ENCODE measurements at regions not wholly inside any gene's neighbourhood (a gene's known extent, or its start where the extent isn't known, plus 50 kb on each side); places are given as distances from the start of the nearest gene placed in this dataset.
"Not testable (repeated sequence)": the region's sequence is repeated elsewhere in the genome, so short reads cannot be mapped to it uniquely, and the experiment has no call there.

- ATAC-seq = no peak
- no peak for DNase-seq
- Histone ChIP-seq H3K9me3 (no peaks in the 10 kb centered on the region), H3K36me3 (no peaks in the 10 kb centered on the region), H3K4me1 (no peaks in the 10 kb centered on the region), H3K27me3 (no peaks in the 10 kb centered on the region), H3K27ac (no peak overlapping the region), H3K4me3 (no peak overlapping the region)
- TF ChIP-seq CTCF (IDR thresholded peaks at IDR 0.05 in 4 of 5, conservative IDR thresholded peaks at IDR 0.05 in 1 of 5) (no peak), POLR2A (IDR thresholded peaks at IDR 0.05) (no peak)
- in situ Hi-C loops (cut with MboI; ENCODE audit: low sequenced_read_pairs in 4 of 4) = no loop called here
- intact Hi-C loops (cut with DNase I; ENCODE audit: low total_unique reads) = no loop called here
Measured at GRCh38 chr3:75396316-75396802, 267.8 kb upstream of the FRG2C start.

- in situ Hi-C loops (cut with MboI; ENCODE audit: low sequenced_read_pairs in 4 of 4); H3K4me1 ChIP-seq; H3K4me3 ChIP-seq; ATAC-seq; H3K9me3 ChIP-seq; H3K27me3 ChIP-seq; intact Hi-C loops (cut with DNase I; ENCODE audit: low total_unique reads); DNase-seq; H3K36me3 ChIP-seq; H3K27ac ChIP-seq: not testable (repeated sequence)
Measured at GRCh38 chr3:75397486-75397885, 266.6 kb upstream of the FRG2C start.

GRCh38 chr3:75422101-75422945 lies 241.8 kb upstream of the FRG2C start:
- not testable (repeated sequence) for ATAC-seq, H3K27me3 ChIP-seq, H3K4me1 ChIP-seq, H3K27ac ChIP-seq, H3K4me3 ChIP-seq, H3K9me3 ChIP-seq
- peak in 1 of 2 donors; percentile 26 for DNase-seq
- intact Hi-C loops (cut with DNase I; ENCODE audit: low total_unique reads) (loop anchor here (10.0 kb wide), 1 partner anchor 228 kb away; no protein-coding TSS in a partner anchor), in situ Hi-C loops (cut with MboI; ENCODE audit: low sequenced_read_pairs in 4 of 4) (loop anchor here in 3 of 4 donors (10.0 kb wide), 1 partner anchor 128 kb away; no protein-coding TSS in a partner anchor)
- H3K36me3 ChIP-seq = peaks cover 0 to 24% of the 10 kb centered on the region in 2 donors
- peak; percentile 40 to 69 (median 59) for TF ChIP-seq CTCF (IDR thresholded peaks at IDR 0.05 in 4 of 5, conservative IDR thresholded peaks at IDR 0.05 in 1 of 5)

- not testable (repeated sequence) for H3K4me1 ChIP-seq, H3K27ac ChIP-seq, H3K4me3 ChIP-seq, ATAC-seq, H3K9me3 ChIP-seq, DNase-seq, H3K27me3 ChIP-seq
- intact Hi-C loops (cut with DNase I; ENCODE audit: low total_unique reads) = loop anchor here (10.0 kb wide), 1 partner anchor 231 kb away; no protein-coding TSS in a partner anchor
- peaks cover 0 to 39% of the 10 kb centered on the region in 2 donors for H3K36me3 ChIP-seq
- in situ Hi-C loops (cut with MboI; ENCODE audit: low sequenced_read_pairs in 4 of 4) = loop anchor here in 3 of 4 donors (10.0 kb wide), 1 partner anchor 131 kb away; no protein-coding TSS in a partner anchor
Measured at GRCh38 chr3:75425379-75425778, 238.7 kb upstream of the FRG2C start.

GRCh38 chr3:75427486-75427885 lies 236.6 kb upstream of the FRG2C start:
- not testable (repeated sequence) for DNase-seq, H3K4me1 ChIP-seq, H3K27ac ChIP-seq, H3K4me3 ChIP-seq, H3K9me3 ChIP-seq, H3K27me3 ChIP-seq, ATAC-seq
- intact Hi-C loops (cut with DNase I; ENCODE audit: low total_unique reads) = loop anchor here (10.0 kb wide), 1 partner anchor 233 kb away; no protein-coding TSS in a partner anchor
- in situ Hi-C loops (cut with MboI; ENCODE audit: low sequenced_read_pairs in 4 of 4) = loop anchor here in 3 of 4 donors (10.0 kb wide), 1 partner anchor 133 kb away; no protein-coding TSS in a partner anchor
- H3K36me3 ChIP-seq = peaks cover 0 to 41% of the 10 kb centered on the region in 2 donors

GRCh38 chr3:75427906-75428305 lies 236.2 kb upstream of the FRG2C start:
- ATAC-seq, H3K27ac ChIP-seq, H3K4me3 ChIP-seq, DNase-seq, H3K9me3 ChIP-seq, H3K27me3 ChIP-seq: not testable (repeated sequence)
- in situ Hi-C loops (cut with MboI; ENCODE audit: low sequenced_read_pairs in 4 of 4) = loop anchor here in 3 of 4 donors (10.0 kb wide), 1 partner anchor 133 kb away; no protein-coding TSS in a partner anchor
- Histone ChIP-seq H3K4me1 (peaks cover 10 to 13% of the 10 kb centered on the region in 2 donors), H3K36me3 (peaks cover 0 to 37% of the 10 kb centered on the region in 2 donors)
- intact Hi-C loops (cut with DNase I; ENCODE audit: low total_unique reads) = loop anchor here (10.0 kb wide), 1 partner anchor 233 kb away; no protein-coding TSS in a partner anchor
